SJSA1 (cell line): ENCODE measurements at regions not wholly inside any gene's neighbourhood (a gene's known extent, or its start where the extent isn't known, plus 50 kb on each side); places are given as distances from the start of the nearest gene placed in this dataset.

Source experiments
- DNase-seq, 2 experiments: peaks; one replicate each; pipeline ENCODE4 v3.0.0-alpha.2; 2015 to 2020; ENCODE audit warnings: low spot score in 2 of 2, low read depth in 1 of 2
- H3K27ac ChIP-seq: fragments of 250-450 bp; sonication (Bioruptor Pico); 2 replicates; pipeline ENCODE4 v1.5.1; 2020; ENCODE audit warnings: mild to moderate bottlenecking, moderate library complexity
- H3K27me3 ChIP-seq: fragments of 250-450 bp; sonication (Bioruptor Pico); replicated peaks from 2 replicates; pipeline ENCODE4 v1.5.1; 2020; ENCODE audit warnings: mild to moderate bottlenecking, moderate library complexity
- H3K36me3 ChIP-seq: fragments of 250-450 bp; sonication (Bioruptor Pico); 2 replicates; pipeline ENCODE4 v1.5.1; 2020; ENCODE audit warnings: mild to moderate bottlenecking
- H3K4me1 ChIP-seq: fragments of 250-450 bp; sonication (Bioruptor Pico); replicated peaks from 2 replicates; pipeline ENCODE4 v1.6.1; 2021; ENCODE audit warnings: mild to moderate bottlenecking
- H3K4me3 ChIP-seq: fragments of 250-450 bp; sonication (Bioruptor Pico); 2 replicates; pipeline ENCODE4 v1.5.1; 2020; ENCODE audit warnings: mild to moderate bottlenecking
- H3K9me3 ChIP-seq: fragments of 250-450 bp; sonication (Bioruptor Pico); replicated peaks from 2 replicates; pipeline ENCODE4 v1.5.1; 2020; ENCODE audit warnings: mild to moderate bottlenecking

GRCh38 chr11:122259195-122259821, 143.3 kb upstream of the BLID start:
- no peak overlapping the region for H3K4me3 ChIP-seq
- H3K4me1 ChIP-seq, result no peaks in the 10 kb centered on the region
- no peak overlapping the region for H3K27ac ChIP-seq
- no peaks in the 10 kb centered on the region for H3K27me3 ChIP-seq
- no peaks in the 10 kb centered on the region for H3K36me3 ChIP-seq
- DNase-seq, result no peak
- no peaks in the 10 kb centered on the region for H3K9me3 ChIP-seq

- H3K4me1 ChIP-seq, result no peaks in the 10 kb centered on the region
- no peak for DNase-seq
Measured at GRCh38 chr11:122258446-122259194, 142.6 kb upstream of the BLID start.

GRCh38 chr11:122253589-122254231, 137.7 kb upstream of the BLID start:
- Histone ChIP-seq H3K36me3 (no peaks in the 10 kb centered on the region), H3K4me1 (no peaks in the 10 kb centered on the region), H3K27me3 (no peaks in the 10 kb centered on the region), H3K27ac (no peak overlapping the region), H3K9me3 (no peaks in the 10 kb centered on the region), H3K4me3 (no peak overlapping the region)
- DNase-seq, result no peak

More at GRCh38 chr11:122258446-122259194, 142.6 kb upstream of the BLID start:
- no peaks in the 10 kb centered on the region for H3K27me3 ChIP-seq
- no peaks in the 10 kb centered on the region for H3K36me3 ChIP-seq
- no peaks in the 10 kb centered on the region for H3K9me3 ChIP-seq
- no peak overlapping the region for H3K4me3 ChIP-seq
- H3K27ac ChIP-seq, result no peak overlapping the region

DNA sequence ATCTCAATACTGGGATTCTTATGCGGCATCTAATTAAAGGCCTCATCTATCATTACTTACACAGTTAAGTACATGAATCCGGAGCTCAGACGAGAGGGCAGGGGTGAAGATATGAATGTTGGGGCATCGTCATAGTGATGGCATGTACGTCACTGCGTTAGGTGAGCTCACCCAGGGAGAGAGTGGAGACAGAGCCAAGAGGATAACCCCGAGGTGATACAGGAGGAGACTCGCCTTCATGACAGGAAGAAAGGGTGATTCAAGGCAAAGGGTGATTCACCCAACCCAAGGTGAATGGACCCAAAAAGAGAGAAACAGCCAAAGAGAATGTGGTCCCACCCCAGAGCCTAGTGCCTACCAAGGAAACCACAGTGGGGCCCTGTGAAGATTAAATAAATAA, 132.9 kb upstream of the BLID start:
- Histone ChIP-seq H3K4me1 (no peaks in the 10 kb centered on the region), H3K9me3 (no peaks in the 10 kb centered on the region), H3K27ac (no peak overlapping the region), H3K36me3 (no peaks in the 10 kb centered on the region), H3K4me3 (no peak overlapping the region), H3K27me3 (no peaks in the 10 kb centered on the region)
- no peak for DNase-seq

- Histone ChIP-seq H3K4me3 (no peak overlapping the region), H3K4me1 (no peaks in the 10 kb centered on the region), H3K27ac (no peak overlapping the region), H3K9me3 (no peaks in the 10 kb centered on the region), H3K36me3 (no peaks in the 10 kb centered on the region), H3K27me3 (no peaks in the 10 kb centered on the region)
- no peak for DNase-seq
Measured at GRCh38 chr11:122248131-122248530, 132.1 kb upstream of the BLID start.

GRCh38 chr11:122246874-122247273, 130.9 kb upstream of the BLID start:
- Histone ChIP-seq H3K27ac (no peak overlapping the region), H3K4me3 (no peak overlapping the region), H3K36me3 (no peaks in the 10 kb centered on the region), H3K9me3 (no peaks in the 10 kb centered on the region), H3K27me3 (no peaks in the 10 kb centered on the region), H3K4me1 (no peaks in the 10 kb centered on the region)
- no peak for DNase-seq

DNA sequence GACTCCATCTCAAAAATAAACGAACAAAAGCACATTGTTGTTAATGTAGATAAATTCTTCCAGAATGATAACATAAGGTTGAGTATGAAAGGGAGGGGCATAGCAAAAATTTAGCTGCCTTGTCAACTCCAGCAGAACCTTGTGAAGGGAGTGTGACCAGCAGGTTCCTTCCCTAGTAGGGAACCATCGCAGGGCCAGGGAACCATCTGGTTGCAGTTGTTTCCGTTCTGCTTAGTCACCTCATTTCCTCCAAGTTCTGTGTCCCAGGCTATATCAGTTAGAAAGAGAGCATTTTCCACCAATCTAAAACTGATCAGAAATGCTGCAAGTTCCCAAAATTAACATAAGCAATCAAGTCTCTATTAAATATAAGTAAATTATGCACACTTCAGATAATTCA, 126.7 kb upstream of the BLID start:
- H3K9me3 ChIP-seq, result no peaks in the 10 kb centered on the region
- no peak overlapping the region for H3K27ac ChIP-seq
- H3K4me1 ChIP-seq, result no peaks in the 10 kb centered on the region
- no peaks in the 10 kb centered on the region for H3K27me3 ChIP-seq
- no peak for DNase-seq
- no peaks in the 10 kb centered on the region for H3K36me3 ChIP-seq
- H3K4me3 ChIP-seq, result no peak overlapping the region

DNA sequence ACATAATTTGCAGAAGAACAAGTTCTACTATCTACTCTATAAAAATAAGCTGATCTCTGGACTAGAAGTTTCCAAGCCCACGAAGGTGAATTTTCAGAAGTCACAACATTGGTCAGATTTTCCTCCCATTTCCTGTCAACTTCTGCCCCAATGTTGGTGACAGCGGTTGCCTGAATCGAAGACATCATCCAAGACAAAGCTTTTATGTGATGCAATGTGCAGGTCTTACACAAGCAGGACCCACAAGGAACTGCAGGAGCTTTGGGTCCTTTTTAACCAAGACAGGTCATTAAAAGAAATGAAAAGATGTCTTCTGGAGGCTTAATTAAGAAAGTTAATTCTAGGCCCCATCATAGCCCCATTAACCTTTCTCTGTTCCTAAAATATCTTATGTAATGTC, 125.6 kb upstream of the BLID start:
- no peak overlapping the region for H3K27ac ChIP-seq
- H3K4me3 ChIP-seq, result no peak overlapping the region
- H3K4me1 ChIP-seq, result no peaks in the 10 kb centered on the region
- no peaks in the 10 kb centered on the region for H3K9me3 ChIP-seq
- no peak for DNase-seq
- H3K27me3 ChIP-seq, result no peaks in the 10 kb centered on the region
- no peaks in the 10 kb centered on the region for H3K36me3 ChIP-seq

DNA sequence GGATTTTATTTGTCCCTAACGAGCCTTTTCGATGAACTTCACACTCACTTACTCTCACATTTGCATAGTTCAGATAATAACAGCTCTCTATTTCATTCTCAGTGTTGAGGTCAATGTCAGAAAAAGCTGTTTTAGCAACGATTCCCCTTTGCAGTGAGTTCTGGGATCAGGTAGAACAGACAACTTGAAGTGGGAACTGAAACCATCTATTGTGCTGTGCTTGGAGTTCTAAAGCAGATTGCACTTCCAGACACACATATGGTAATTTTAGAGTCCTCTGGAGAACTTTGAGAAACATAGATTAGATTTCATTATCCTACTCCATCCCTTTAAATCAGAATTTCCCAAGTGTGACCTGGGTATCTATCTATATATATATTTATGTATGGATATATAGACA, 124.6 kb upstream of the BLID start:
- no peak overlapping the region for H3K4me3 ChIP-seq
- no peaks in the 10 kb centered on the region for H3K27me3 ChIP-seq
- H3K4me1 ChIP-seq, result no peaks in the 10 kb centered on the region
- H3K27ac ChIP-seq, result no peak overlapping the region
- no peaks in the 10 kb centered on the region for H3K9me3 ChIP-seq
- DNase-seq, result no peak
- no peaks in the 10 kb centered on the region for H3K36me3 ChIP-seq

DNA sequence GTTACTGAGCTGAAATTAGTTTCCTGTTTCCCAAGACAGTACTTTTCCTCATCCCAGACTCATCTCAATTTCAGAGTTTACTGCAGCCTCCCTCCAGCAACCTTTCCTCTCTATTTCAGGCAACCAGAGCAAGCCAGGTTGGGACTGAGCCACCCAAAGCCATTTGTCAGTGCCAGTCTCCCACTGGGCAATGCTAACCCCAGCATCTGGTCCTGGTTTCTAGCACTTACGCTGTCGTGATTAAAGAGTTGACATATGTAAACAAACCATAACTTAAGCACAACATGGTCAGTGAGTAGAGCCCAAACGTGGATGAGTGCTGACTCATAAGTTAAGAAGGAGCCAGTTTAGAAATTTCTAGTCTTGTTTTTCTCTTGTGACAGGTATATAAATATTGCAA, 119.6 kb upstream of the BLID start:
- Histone ChIP-seq H3K4me3 (no peak overlapping the region), H3K9me3 (no peaks in the 10 kb centered on the region), H3K4me1 (no peaks in the 10 kb centered on the region), H3K36me3 (no peaks in the 10 kb centered on the region), H3K27me3 (no peaks in the 10 kb centered on the region), H3K27ac (no peak overlapping the region)
- peak; percentile 40 to 44 for DNase-seq

DNA sequence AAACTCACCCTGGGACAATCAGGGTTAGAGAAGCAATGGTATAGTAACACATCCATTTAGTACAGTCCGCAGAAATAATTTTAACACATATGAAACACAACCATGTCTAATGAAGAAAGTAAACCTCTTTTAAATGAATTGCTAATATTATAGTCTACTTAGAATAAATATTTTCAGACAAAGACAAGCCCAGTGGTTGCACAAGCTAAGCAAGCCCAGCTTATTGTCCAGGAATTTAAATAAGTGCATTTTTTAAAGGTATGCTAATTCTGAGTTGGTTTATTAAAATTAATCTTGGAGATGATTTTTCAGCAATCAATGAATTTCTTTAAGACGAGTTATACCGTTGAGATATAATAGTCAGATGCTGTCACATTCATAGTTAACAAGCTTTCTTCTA, 118.8 kb upstream of the BLID start:
- Histone ChIP-seq H3K9me3 (no peaks in the 10 kb centered on the region), H3K27me3 (no peaks in the 10 kb centered on the region), H3K36me3 (no peaks in the 10 kb centered on the region), H3K4me1 (no peaks in the 10 kb centered on the region), H3K27ac (no peak overlapping the region), H3K4me3 (no peak overlapping the region)
- no peak for DNase-seq

DNA sequence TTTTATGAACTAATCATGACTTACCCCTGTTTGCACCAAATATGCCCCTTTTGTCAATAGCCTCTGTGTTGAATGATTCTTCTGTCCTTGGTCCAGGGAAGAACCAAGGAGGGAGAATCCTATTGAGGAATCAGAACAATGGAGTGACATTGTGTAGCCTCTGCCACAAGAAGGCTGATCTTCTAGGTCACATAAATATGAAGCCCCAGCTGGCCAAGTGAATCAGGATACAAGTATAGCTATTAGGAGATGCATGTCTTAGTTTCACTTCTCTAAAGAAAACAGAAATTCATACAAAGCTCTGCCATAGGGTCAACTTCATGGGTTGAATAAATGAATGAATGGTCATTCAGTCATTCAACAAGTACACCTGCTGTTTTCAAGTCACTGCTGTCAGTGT, 118.2 kb upstream of the BLID start:
- Histone ChIP-seq H3K4me3 (no peak overlapping the region), H3K27me3 (no peaks in the 10 kb centered on the region), H3K36me3 (no peaks in the 10 kb centered on the region), H3K4me1 (no peaks in the 10 kb centered on the region), H3K9me3 (no peaks in the 10 kb centered on the region), H3K27ac (no peak overlapping the region)
- no peak for DNase-seq

DNA sequence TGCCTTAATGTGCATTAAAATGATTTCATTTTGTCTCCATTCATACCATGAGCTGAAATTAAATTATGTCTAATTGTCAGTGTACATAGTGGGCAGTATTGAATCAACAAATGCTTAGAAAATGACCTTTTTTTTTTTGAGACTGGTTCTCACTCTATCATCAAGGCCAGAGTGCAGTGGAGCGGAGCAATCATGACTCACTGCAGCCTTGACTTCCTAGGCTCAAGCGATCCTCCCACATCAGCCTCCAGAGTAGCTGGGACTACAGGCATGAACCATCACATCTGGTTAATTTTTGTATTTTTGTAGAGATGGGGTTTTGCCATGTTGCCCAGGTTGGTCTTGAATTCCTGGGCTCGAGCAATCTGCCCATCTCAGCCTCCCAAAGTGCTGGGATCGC, 117.0 kb upstream of the BLID start:
- Histone ChIP-seq H3K9me3 (no peaks in the 10 kb centered on the region), H3K27me3 (no peaks in the 10 kb centered on the region), H3K4me1 (no peaks in the 10 kb centered on the region), H3K36me3 (no peaks in the 10 kb centered on the region), H3K27ac (no peak overlapping the region), H3K4me3 (no peak overlapping the region)
- no peak for DNase-seq

- Histone ChIP-seq H3K9me3 (no peaks in the 10 kb centered on the region), H3K4me3 (no peak overlapping the region), H3K27ac (no peak overlapping the region), H3K4me1 (no peaks in the 10 kb centered on the region), H3K27me3 (no peaks in the 10 kb centered on the region), H3K36me3 (no peaks in the 10 kb centered on the region)
- DNase-seq, result no peak
Measured at GRCh38 chr11:122230385-122230755, 114.4 kb upstream of the BLID start.
